Gastroesophageal sphincter (tissue), 3 donors: ENCODE measurements at regions not wholly inside any gene's neighbourhood (a gene's known extent, or its start where the extent isn't known, plus 50 kb on each side); places are given as distances from the start of the nearest gene placed in this dataset.
"Not testable (repeated sequence)": the region's sequence is repeated elsewhere in the genome, so short reads cannot be mapped to it uniquely, and the experiment has no call there.

Experiments used
- CTCF ChIP-seq, 4 experiments: fragments of 200-600 bp in 2 of 4; fragments of 450-650 bp in 2 of 4; sonication (generic) in 1 of 4; IDR thresholded peaks; one replicate each; pipeline ENCODE4 v1.5.1; 2017 to 2019; ENCODE audit warnings: antibody characterized with exemption in 4 of 4, mild to moderate bottlenecking in 2 of 4, moderate library complexity in 2 of 4
- POLR2A ChIP-seq, 2 donors: fragments of 450-650 bp; IDR thresholded peaks; one replicate each; pipeline ENCODE4 v1.6.1; 2017; ENCODE audit warnings: antibody characterized with exemption in 2 of 2, mild to moderate bottlenecking in 2 of 2, moderate library complexity in 1 of 2
- POLR2AphosphoS5 ChIP-seq: sonication (generic); formaldehyde crosslinking; IDR thresholded peaks from one replicate; pipeline ENCODE4 v1.6.1; 2017; ENCODE audit warnings: antibody characterized with exemption

GRCh38 chr14:106338775-106339174, 812.4 kb downstream of the TMEM121 start:
- TF ChIP-seq POLR2AphosphoS5; POLR2A (IDR thresholded peaks at IDR 0.05); CTCF (IDR thresholded peaks at IDR 0.05): not testable (repeated sequence)
